ENCODE measurements at regions not wholly inside any gene's neighbourhood (a gene's known extent, or its start where the extent isn't known, plus 50 kb on each side); places are given as distances from the start of the nearest gene placed in this dataset.
A peak's percentile ranks its signal among the peaks of the same experiment; 100 is the strongest.

- CTCF ChIA-PET (ENCODE audit: partially characterized antibody): interaction anchor here (0.8 kb wide), 1 partner anchor 22 kb away, joined by 3 read pairs; no protein-coding TSS in a partner anchor
- 85% methylated on average over 3 of the region's 3 CpGs; no CpG with 5 or more reads in 1 of the 2 experiments for WGBS, 2 experiments (ENCODE audit: extremely low coverage in 1 of 2, insufficient coverage in 1 of 2, insufficient read length in 1 of 2, insufficient replicate concordance in 2 of 2, low coverage in 1 of 2, low lambda C conversion rate in 2 of 2, missing lambda C conversion rate in 1 of 2)
Observed at GRCh38 chr3:117103675-117104074, 394.1 kb downstream of the TUSC7 start.

More at GRCh38 chr3:117103675-117104074, 394.1 kb downstream of the TUSC7 start:
- no peak overlapping the region for H2AK5ac ChIP-seq (ENCODE audit: low read depth, low read length)
- H3K27ac ChIP-seq (ENCODE audit: low read depth, low read length): no peak overlapping the region
- H2BK120ac ChIP-seq (replicated peaks; ENCODE audit: low read depth, low read length): no peak overlapping the region
- H3K4ac ChIP-seq (replicated peaks; ENCODE audit: insufficient read length, low read depth, low read length): no peak overlapping the region
- H4K20me1 ChIP-seq (replicated peaks in 1 of 2; ENCODE audit: control insufficient read depth in 1 of 2, insufficient read depth in 2 of 2, low read length in 2 of 2): no peaks in the 10 kb centered on the region
- H2BK12ac ChIP-seq (ENCODE audit: low read depth, low read length): no peak overlapping the region
- no peak for TF ChIP-seq BRCA1 (IDR thresholded peaks at IDR 0.05; ENCODE audit: low read depth, low read length)
- TF ChIP-seq CTCF (IDR thresholded peaks at IDR 0.05; ENCODE audit: control extremely low read depth in 1 of 3, insufficient read depth in 1 of 3, low read depth in 1 of 3, low read length in 3 of 3): peak in 2 of 3 experiments; percentile 25 to 32; a peak in 2 of 4 replicates
- peak; percentile 33 to 53 for TF ChIP-seq RAD21 (IDR thresholded peaks at IDR 0.05 in 1 of 2, conservative IDR thresholded peaks at IDR 0.05 in 1 of 2; ENCODE audit: low read depth in 2 of 2, low read length in 2 of 2)
- no peak overlapping the region for H3K56ac ChIP-seq (replicated peaks; ENCODE audit: insufficient read length, low read depth, low read length)
- no peak overlapping the region for H4K5ac ChIP-seq (ENCODE audit: insufficient read length, low read depth, low read length)
- DNase-seq (ENCODE audit: low read depth in 1 of 2, low spot score in 2 of 2) (no peak), FAIRE-seq (no peak)
- H4K91ac ChIP-seq (replicated peaks; ENCODE audit: insufficient read length, low read length): no peak overlapping the region
- no peak overlapping the region for H3K23ac ChIP-seq (ENCODE audit: insufficient read length)
- H3K23me2 ChIP-seq (ENCODE audit: low read depth, low read length): no peaks in the 10 kb centered on the region
- POLR2A ChIA-PET (ENCODE audit: partially characterized antibody): interaction anchor here (0.7 kb wide), 1 partner anchor 24 kb away, joined by 3 read pairs; no protein-coding TSS in a partner anchor
- H3K36me3 ChIP-seq (ENCODE audit: control insufficient read depth in 2 of 4, insufficient read depth in 4 of 4, low read length in 3 of 4): no peaks in the 10 kb centered on the region
- H2BK5ac ChIP-seq (ENCODE audit: low read depth, low read length): no peak overlapping the region
- H3K4me2 ChIP-seq (ENCODE audit: insufficient read depth in 1 of 2, low read depth in 2 of 2, low read length in 2 of 2): no peak overlapping the region
- H2AFZ ChIP-seq (ENCODE audit: low read length): no peak overlapping the region
- no peaks in the 10 kb centered on the region for H3K27me3 ChIP-seq (replicated peaks in 1 of 4; ENCODE audit: control insufficient read depth in 3 of 4, extremely low read depth in 1 of 4, insufficient read depth in 3 of 4, low read length in 3 of 4)
- H3K9ac ChIP-seq (replicated peaks in 1 of 4; ENCODE audit: extremely low read depth in 1 of 4, low read depth in 3 of 4, low read length in 3 of 4): no peak overlapping the region
- no peak overlapping the region for H2BK15ac ChIP-seq (ENCODE audit: low read length)
- H3K4me3 ChIP-seq (ENCODE audit: extremely low read depth in 1 of 4, insufficient read depth in 2 of 4, low read depth in 3 of 4, low read length in 4 of 4): no peak overlapping the region
- H2BK20ac ChIP-seq (ENCODE audit: low read length): no peak overlapping the region
- no peak overlapping the region for H3K18ac ChIP-seq (ENCODE audit: extremely low read depth, low read length)
- no peak overlapping the region for H4K8ac ChIP-seq (ENCODE audit: extremely low read depth, insufficient read depth, low read length)
- peaks cover 0 to 5% (median 2%) of the 10 kb centered on the region in 4 experiments; a peak in 2 of 7 replicates for H3K4me1 ChIP-seq (replicated peaks in 1 of 4; ENCODE audit: control insufficient read depth in 3 of 4, insufficient read depth in 4 of 4, low read length in 3 of 4)
- no peaks in the 10 kb centered on the region for H3K79me2 ChIP-seq (ENCODE audit: control insufficient read depth in 1 of 2, insufficient read depth in 2 of 2, low read length in 2 of 2)
- no peak overlapping the region for H3K14ac ChIP-seq (ENCODE audit: insufficient read length)
- no peaks in the 10 kb centered on the region for H3K79me1 ChIP-seq (ENCODE audit: low read depth, low read length)
- peaks cover 4 to 5% of the 10 kb centered on the region in 2 experiments; a peak in 3 of 4 replicates for H3K9me3 ChIP-seq (ENCODE audit: insufficient read depth in 2 of 2, low read depth in 1 of 2, low read length in 1 of 2)
